Kidney (tissue), 13 donors: ENCODE measurements at regions not wholly inside any gene's neighbourhood (a gene's known extent, or its start where the extent isn't known, plus 50 kb on each side); places are given as distances from the start of the nearest gene placed in this dataset.

Source experiments
- DNase-seq, 5 donors: peaks; one replicate each; pipeline ENCODE4 v3.0.0-alpha.2; 2013 to 2020
- FAIRE-seq: peaks from 2 replicates; lab custom pipeline; 2012; peaks lifted over from hg19 to GRCh38; lab: Jason Lieb, UNC
- H3K27ac ChIP-seq, 2 donors: one replicate each; pipeline ENCODE4 v1.7.0; 2013; ENCODE audit warnings: low read depth in 2 of 2, low read length in 2 of 2, inconsistent platforms in 1 of 2
- H3K27me3 ChIP-seq: one replicate; pipeline ENCODE4 v1.7.1; 2013; ENCODE audit warnings: low read length, inconsistent platforms; ENCODE audit not compliant: control insufficient read depth, insufficient read depth
- H3K36me3 ChIP-seq, 3 donors: one replicate each; pipeline versions ENCODE4 v1.7.0 to v1.7.1; 2013; ENCODE audit warnings: low read length in 3 of 3, control low read depth in 1 of 3, inconsistent platforms in 1 of 3; ENCODE audit not compliant: insufficient read depth in 3 of 3, control insufficient read depth in 2 of 3
- H3K4me1 ChIP-seq, 3 donors: one replicate each; pipeline versions ENCODE4 v1.7.0 to v1.7.1; 2013; ENCODE audit warnings: low read length in 3 of 3, inconsistent platforms in 1 of 3, low read depth in 1 of 3; ENCODE audit not compliant: control insufficient read depth in 2 of 3, insufficient read depth in 2 of 3
- H3K4me3 ChIP-seq, 3 donors: one replicate each; pipeline versions ENCODE4 v1.7.0 to v1.8.1; 2013; ENCODE audit warnings: low read length in 3 of 3, control low read depth in 1 of 3, inconsistent platforms in 1 of 3
- H3K9ac ChIP-seq, 3 donors: one replicate each; pipeline versions ENCODE4 v1.7.0 to v1.7.1; 2013; ENCODE audit warnings: low read length in 3 of 3, control low read depth in 1 of 3, inconsistent platforms in 1 of 3
- H3K9me3 ChIP-seq, 3 donors: one replicate each; pipeline versions ENCODE4 v1.7.0 to v1.7.1; 2013; ENCODE audit warnings: low read length in 3 of 3, control low read depth in 1 of 3, inconsistent platforms in 1 of 3; ENCODE audit not compliant: control insufficient read depth in 2 of 3, insufficient read depth in 1 of 3
- intact Hi-C: fragments of 100-400 bp; cut with DNase I; formaldehyde crosslinking; loops from one replicate; pipeline ENCODE4 v1.11.1; 2022
- TF ChIP-seq, protein P1 (sequence below): IDR thresholded peaks from 3 replicates; pipeline ENCODE4 v1.5.1; 2012; ENCODE audit warnings: mild to moderate bottlenecking, moderate library complexity, borderline replicate concordance; ENCODE audit not compliant: insufficient read depth; ENCODE audit errors: extremely low read depth
- donor health status: control.
- donor health status: control.
- donor health status: control.
- donor health status: control.
- donor health status: control.
- donor health status: DM: yes; HTN: yes; CAD: no.
- donor health status: Normal renal cell carcinoma (clear cell type).

DNA sequence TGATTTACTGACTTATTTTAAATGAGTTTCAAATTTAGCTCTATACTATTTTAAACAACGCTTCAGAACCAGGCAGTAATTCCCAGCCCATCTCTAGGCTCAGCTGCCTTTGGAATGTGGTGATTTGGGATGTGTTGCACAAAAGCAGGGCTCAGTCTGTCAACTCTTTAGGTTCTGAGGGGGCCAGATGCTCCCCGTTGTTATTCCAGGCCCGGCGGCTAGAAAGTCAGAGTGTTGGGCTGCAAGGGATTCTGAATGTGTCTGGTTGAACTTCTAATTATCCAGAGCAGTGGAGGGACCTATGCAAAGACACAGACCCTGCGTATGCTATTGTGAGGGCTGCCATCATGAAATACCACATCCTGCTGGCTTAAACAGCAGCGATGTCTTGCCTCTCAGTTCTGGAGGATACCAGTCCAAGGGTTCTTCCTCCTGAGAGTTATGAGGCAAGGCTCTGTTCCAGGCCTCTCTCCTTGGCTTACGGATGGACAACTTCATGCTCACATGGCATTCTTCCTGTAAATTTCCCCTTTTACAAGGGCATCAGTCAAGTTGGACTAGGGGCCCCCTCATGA is 123.2 kb upstream of the TRIM2 start:
- TF ChIP-seq, protein P1, sequence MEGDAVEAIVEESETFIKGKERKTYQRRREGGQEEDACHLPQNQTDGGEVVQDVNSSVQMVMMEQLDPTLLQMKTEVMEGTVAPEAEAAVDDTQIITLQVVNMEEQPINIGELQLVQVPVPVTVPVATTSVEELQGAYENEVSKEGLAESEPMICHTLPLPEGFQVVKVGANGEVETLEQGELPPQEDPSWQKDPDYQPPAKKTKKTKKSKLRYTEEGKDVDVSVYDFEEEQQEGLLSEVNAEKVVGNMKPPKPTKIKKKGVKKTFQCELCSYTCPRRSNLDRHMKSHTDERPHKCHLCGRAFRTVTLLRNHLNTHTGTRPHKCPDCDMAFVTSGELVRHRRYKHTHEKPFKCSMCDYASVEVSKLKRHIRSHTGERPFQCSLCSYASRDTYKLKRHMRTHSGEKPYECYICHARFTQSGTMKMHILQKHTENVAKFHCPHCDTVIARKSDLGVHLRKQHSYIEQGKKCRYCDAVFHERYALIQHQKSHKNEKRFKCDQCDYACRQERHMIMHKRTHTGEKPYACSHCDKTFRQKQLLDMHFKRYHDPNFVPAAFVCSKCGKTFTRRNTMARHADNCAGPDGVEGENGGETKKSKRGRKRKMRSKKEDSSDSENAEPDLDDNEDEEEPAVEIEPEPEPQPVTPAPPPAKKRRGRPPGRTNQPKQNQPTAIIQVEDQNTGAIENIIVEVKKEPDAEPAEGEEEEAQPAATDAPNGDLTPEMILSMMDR: no peak
- intact Hi-C loops: loop anchor here (5.0 kb wide), 2 partner anchors 46 to 234 kb away; no protein-coding TSS in a partner anchor
- H3K27ac ChIP-seq: no peak overlapping the region
- H3K27me3 ChIP-seq: no peaks in the 10 kb centered on the region
- H3K4me1 ChIP-seq: no peaks in the 10 kb centered on the region
- H3K9ac ChIP-seq: no peak overlapping the region
- DNase-seq (no peak), FAIRE-seq (no peak)
- no peaks in the 10 kb centered on the region for H3K36me3 ChIP-seq
- H3K4me3 ChIP-seq: no peak overlapping the region
- H3K9me3 ChIP-seq: no peaks in the 10 kb centered on the region

DNA sequence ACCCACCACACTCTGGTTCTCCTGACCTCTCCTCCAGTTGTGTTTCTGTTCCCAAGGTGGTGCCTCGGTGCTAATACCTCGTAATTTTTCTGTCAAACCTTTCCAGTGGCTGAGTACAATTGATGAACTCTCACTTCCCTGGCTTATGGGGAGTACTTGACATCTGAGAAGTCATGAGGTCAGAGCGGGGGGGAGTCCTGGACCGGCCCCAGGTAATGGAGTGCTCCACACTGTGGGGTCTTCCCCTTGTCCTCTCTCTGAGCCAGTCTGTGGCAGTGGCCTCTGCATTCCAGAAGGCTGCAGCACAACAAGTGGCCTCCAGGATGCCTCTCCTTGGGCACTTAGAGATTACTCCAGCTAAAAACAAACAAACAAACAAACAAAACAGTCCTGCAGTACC is 122.5 kb upstream of the TRIM2 start:
- TF ChIP-seq, protein P1: no peak
- FAIRE-seq (no peak), DNase-seq (no peak)
- H3K4me1 ChIP-seq: no peaks in the 10 kb centered on the region
- no peak overlapping the region for H3K27ac ChIP-seq
- no peak overlapping the region for H3K9ac ChIP-seq
- H3K36me3 ChIP-seq: no peaks in the 10 kb centered on the region
- intact Hi-C loops: loop anchor here (5.0 kb wide), 2 partner anchors 46 to 234 kb away; no protein-coding TSS in a partner anchor
- H3K9me3 ChIP-seq: no peaks in the 10 kb centered on the region
- H3K4me3 ChIP-seq: no peak overlapping the region
- no peaks in the 10 kb centered on the region for H3K27me3 ChIP-seq

DNA sequence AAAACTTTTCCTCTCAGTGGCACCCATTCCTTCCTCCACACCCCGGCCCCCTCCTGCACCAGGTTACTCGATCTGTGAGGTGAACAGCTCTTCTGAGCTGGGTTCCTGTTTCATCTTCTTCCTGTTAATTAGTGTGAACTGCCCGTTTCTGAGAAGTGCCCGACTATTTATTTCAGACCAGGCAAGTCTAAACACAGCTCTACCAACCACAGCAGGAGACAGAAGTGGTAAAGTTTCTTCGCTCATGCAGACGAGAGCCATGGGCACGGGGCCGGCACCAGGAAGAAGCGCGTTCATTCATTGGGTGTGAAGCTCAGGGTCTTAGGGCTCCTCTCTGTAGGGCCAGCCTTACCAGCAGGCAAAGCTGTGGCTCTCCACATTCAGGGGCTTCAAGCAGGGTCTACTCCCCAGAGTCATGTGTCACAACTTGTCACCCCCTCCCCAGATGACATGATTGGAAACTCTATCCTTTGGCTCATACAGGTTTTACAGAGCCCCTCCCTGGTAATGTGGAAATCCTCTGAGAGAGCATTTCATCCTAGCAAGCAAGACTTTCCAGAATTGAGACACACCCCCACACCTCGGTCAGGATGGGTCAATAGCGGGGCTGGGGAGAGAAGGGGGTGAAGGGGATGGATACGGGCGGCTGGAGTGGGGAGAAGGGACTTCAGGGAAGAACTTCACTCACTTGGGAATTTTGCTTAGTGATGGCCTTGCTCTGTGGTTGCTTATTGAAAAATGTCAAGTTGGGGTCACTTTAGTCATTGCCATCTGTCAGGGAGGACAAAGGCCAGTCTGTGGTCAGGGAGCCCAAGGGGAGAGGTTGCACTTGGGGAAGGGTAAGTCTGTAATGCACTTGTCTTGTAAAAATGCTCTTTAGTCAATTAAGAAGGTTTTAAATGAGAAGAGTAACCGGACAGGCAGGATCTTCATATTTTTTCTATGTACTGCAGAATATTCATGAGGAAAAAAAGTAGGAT is 121.6 kb upstream of the TRIM2 start:
- TF ChIP-seq, protein P1: no peak
- no peaks in the 10 kb centered on the region for H3K27me3 ChIP-seq
- no peak overlapping the region for H3K27ac ChIP-seq
- H3K9ac ChIP-seq: no peak overlapping the region
- intact Hi-C loops: loop anchor here (5.0 kb wide), 2 partner anchors 45 to 235 kb away; no protein-coding TSS in a partner anchor
- H3K9me3 ChIP-seq: no peaks in the 10 kb centered on the region
- H3K4me1 ChIP-seq: no peaks in the 10 kb centered on the region
- DNase-seq (peak in 1 of 5 donors; percentile 5), FAIRE-seq (no peak)
- H3K36me3 ChIP-seq: no peaks in the 10 kb centered on the region
- no peak overlapping the region for H3K4me3 ChIP-seq
